Jurkat, Clone E6-1 (cell line): ENCODE measurements at regions not wholly inside any gene's neighbourhood (a gene's known extent, or its start where the extent isn't known, plus 50 kb on each side); places are given as distances from the start of the nearest gene placed in this dataset.
"Not testable (repeated sequence)": the region's sequence is repeated elsewhere in the genome, so short reads cannot be mapped to it uniquely, and the experiment has no call there.

ENCODE experiments used
- DNase-seq: peaks from one replicate; pipeline ENCODE4 v3.0.0-alpha.2; 2011; ENCODE audit warnings: low read depth, low spot score
- H3K4me3 ChIP-seq: 2 replicates; pipeline ENCODE4 v1.5.1; 2011; ENCODE audit warnings: mild to moderate bottlenecking, low read length, control low read depth, moderate library complexity

DNA sequence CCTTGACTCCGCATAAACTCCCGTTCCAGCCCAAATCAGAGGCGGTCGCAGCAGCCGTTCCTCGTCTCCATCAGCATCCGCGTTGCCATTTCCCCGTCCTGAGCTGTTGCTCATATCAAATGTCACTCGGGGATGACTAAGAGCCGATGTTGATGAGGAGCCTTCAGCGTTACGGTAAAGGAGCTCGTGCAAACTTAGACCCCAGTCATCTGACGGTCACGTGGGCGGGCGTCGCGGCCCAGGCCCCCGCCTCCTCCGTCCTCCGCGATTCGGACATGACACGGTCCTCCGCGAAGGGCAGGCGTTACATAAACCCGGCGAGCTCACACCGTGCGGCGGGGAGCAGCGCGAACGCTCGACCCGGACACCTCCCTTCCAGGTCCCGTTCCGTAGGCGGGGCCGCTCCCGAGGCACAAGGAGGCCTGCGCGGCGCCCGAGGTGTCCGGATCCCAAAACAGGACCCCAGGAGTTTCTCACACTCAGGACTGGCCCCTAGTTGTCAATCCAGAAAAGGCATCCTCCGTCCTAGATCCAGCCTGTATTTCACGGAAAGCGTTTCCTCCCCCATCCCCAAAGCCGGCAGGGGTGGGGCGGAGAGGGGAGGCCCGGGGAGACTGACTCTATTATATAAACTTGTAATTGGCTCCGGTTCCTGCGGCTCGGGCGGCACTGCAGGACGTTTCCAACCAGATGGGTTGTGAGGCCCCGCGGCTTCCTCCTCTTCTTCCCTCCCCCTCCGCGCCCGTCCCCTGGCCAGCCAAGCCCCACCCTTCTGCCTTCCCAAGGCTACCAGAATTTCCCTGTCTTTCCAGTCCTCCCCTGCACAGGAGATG is 100.0 kb upstream of the IGF1R start:
- no peak overlapping the region for H3K4me3 ChIP-seq
- no peak for DNase-seq

DNA sequence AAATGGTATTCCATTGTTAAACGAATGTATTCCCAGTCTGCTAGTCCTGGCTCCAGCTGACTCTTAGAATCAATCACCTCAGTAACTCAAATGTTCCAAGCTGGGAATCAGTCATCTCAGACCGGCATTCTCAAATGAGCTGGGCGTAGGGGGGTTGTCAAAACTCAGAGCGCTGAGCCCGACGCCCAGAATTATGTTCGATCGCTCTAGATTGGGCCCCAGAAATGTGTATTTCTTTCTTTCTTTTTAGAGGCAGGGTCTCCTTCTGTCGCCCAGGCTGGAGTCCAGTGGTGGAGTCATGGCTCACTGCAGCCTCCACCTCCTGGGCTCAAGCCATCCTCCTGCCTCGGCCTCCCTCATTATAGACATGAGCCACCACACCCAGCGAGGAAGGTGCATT is 99.3 kb upstream of the IGF1R start:
- no peak overlapping the region for H3K4me3 ChIP-seq
- DNase-seq: no peak

DNA sequence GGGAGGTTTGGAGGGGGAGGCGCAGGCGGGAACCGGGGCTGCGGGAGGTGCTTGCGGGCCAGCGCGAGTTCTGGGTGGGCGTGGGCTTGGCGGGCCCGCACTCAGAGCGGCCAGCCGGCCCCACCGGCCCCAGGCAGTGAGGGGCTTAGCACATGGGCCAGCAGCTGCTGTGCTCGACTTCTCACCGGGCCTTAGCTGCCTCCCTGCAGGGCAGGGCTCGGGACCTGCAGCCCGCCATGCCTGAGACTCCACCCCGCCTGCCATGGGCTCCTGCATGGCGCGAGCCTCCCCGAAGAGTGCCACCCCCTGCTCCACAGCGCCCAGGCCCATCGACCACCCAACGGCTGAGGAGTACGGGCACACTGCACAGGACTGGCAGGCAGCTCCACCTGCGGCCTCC is 98.6 kb upstream of the IGF1R start:
- no peak for DNase-seq
- H3K4me3 ChIP-seq: no peak overlapping the region

DNA sequence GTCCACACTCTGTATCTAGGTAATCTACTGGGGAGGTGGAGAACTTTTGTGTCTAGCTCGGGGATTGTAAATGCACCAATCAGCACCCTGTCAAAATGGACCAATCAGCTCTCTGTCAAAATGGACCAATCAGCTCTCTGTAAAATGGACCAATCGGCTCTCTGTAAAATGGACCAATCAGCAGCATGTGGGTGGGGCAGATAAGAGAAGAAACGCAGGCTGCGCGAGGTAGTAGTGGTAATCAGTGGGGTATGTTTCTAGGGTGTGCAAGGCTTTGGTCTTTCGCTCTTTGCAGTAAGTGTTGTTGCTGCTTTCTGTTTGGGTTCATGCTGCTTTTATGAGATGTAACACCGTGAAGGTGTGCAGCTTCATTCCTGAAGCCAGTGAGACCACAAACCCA is 98.0 kb upstream of the IGF1R start:
- H3K4me3 ChIP-seq, DNase-seq: not testable (repeated sequence)

DNA sequence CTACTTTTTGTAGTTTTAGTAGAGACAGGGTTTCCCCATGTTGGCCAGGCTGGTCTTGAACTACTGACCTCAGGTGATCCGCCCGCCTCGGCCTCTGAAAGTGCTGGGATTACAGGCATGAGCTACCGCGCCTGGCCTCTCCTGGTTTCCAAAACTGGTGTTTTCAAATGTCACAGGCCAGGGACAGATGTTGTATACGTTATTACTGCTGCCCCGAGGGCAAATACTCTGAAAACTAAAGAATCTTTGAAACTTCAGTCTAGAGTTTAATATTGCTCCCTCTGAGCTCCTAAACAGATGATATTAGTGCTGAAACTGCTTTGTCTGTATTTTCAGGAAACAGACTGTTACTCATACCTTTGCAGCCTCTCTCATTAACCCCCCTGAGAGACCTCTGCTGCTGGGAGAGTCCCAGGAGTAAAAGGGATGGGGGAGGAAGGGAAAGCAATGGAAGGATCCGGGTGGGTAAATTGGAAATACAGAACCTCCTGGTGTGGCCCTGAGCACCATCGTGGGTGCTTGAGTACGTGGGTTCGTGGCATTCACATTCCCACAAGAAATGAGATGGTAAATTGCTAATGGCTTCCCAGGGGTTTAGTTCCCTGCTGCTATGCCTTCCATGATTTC is 96.3 kb upstream of the IGF1R start:
- DNase-seq: no peak
- no peak overlapping the region for H3K4me3 ChIP-seq

DNA sequence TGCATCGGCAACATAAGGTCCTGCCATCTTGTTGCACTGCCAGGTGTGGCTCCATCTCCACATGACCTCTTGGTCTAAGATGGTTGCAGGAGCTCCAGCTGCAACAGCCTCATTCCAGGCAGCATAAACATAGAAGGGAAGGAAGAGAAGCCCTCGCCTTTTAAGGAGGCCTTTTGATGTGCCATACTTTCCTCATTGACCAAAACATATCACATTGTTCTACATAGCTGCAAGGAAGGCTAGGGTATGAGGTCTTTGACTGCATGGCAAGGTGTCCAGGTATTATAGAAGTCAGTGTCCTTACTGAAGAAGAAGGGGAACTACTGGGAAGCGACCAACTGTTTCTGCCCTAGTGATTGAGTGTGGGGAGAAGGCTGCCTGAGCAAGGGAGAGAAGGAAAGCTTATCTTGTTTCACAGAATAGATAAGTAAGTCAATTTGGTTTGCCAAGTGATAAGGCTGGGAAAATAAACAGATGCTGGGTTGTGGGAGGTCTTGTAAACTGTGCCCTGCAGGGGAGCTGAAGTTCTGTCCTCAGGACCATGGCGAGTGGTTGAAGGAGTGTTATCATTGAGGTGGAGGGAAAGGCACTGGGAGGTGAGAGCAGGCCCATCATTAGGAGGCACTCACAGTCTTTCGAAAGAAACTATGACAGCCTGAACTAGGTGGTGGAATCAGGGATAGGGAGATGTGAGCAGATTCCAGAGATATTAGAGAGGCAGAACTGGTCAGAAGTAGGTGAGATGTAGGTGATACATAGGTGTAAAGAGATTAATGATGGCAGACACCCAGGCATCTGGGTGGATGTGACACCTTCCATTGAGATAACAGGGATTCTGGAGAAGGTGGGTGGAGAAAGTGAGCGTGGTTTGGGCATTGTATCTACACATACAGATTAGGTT is 93.8 kb upstream of the IGF1R start:
- no peak overlapping the region for H3K4me3 ChIP-seq
- DNase-seq: no peak

DNA sequence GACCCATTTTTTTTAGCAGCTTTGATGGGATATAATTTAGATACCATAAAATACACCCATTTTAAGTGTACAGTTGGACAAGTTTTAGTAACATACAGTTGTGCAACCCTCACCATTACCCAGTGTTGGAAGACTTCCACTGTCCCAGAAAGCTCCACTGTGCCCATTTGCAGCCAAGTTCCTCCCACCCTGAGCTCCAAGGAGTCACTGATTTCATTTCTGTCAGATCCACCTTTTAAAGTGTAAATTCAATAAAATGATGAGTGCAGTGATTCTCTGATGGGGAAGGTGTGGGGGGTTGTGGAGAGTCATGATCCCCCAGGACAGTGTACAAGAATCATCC is 93.2 kb upstream of the IGF1R start:
- no peak for DNase-seq
- H3K4me3 ChIP-seq: no peak overlapping the region

DNA sequence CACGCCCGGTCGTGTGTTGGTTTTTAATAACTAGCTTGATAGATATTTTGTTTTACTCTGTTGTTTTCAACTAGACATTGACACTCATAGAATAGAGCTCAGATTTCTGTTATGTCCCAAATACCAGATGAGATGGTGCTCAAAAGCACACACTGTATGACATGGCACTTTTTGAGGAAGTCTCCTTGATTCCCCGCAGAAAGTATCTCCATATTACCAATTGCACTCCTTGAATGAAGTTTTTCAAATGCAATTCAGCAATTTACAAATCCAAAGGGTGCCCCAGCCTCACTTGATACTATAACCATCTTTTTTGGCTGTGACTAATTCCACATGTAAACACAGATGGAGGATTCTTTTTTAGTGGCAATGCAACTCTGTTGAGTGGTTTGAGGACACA is 92.0 kb upstream of the IGF1R start:
- H3K4me3 ChIP-seq: no peak overlapping the region
- DNase-seq: no peak

DNA sequence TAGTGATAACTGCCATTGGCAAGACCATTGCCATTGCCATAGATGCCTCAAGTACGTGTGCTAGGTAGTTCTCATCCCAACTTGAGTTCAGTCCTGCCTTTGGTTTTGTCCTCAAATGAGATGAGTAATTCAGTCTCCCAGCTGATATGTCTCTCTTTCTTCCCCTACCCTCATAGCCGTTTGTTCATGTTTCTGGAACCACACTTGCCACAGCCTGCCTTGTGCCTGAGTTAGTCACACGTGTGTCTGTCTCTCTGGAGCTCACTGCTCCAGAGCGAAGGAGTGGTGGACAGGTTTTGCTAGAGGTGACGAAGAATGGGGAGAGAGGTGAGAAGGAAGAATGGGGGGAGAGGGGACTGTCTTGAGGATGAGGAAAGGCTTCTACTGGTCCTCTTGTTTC is 88.0 kb upstream of the IGF1R start:
- no peak overlapping the region for H3K4me3 ChIP-seq
- DNase-seq: no peak

DNA sequence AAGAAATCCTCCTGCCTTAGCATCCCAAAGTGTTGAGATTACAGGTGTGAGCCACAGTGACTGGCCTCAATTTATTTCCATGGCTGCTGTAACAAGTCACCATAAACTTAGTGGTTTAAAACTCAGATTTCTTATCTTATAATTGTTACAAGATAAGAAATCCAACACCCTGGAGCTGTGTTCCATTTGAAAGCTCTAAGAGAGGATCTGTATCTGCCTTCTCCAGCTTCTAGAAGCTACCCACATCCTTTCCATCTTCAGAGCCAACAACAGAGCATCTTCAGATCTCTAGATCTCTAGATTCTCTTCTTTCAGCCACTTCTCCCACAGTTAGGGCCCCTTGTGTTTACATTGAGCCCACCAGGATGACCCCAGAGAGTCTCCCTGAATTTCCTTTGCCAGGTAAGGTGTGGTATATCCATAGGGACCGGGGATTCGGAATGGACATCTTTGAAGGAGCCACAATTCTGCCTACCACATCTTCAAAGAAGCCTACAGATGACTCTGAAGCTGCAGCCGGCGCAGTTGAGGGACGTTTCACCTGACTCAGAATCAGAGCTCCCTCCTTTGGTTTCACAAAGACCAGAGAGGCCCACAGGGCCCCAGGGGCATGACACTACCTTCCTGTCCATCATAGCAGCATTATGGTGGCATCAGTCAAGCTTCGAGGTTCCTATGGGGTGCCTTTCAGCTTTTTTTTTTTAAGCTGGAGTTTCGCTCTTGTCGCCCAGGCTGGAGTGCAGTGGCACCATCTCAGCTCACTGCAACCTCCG is 87.0 kb upstream of the IGF1R start:
- no peak overlapping the region for H3K4me3 ChIP-seq
- DNase-seq: peak; percentile 40

DNA sequence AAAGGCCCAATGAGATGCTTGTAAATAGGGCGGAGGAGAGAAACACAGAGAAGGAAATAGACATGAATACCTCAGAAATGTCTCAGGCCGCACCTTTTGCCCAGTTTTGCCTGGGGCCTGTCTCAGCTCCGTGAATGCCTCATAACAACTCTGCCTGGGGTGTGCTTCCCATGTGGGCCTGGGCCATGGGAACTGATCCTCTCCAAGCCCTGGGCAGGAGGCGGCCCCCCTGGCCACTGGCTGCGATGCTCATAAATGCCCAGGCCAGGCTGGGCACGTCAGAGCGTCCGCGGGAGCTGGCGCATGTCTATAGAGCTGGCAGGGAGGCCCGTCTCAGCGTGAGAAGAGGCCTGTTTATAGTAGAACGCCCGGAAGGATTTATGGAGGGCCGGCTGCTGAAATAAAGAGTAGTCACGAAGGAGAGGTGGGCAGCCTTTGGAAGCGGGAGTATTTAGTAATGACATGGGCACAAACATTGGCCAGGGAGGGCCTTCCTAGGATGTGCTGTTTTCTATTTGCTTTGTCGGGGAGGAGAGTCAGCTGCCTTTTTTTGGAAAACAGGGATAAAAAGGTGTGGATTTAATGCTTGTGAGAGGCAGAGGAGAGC is 85.9 kb upstream of the IGF1R start:
- DNase-seq: no peak
- H3K4me3 ChIP-seq: no peak overlapping the region

DNA sequence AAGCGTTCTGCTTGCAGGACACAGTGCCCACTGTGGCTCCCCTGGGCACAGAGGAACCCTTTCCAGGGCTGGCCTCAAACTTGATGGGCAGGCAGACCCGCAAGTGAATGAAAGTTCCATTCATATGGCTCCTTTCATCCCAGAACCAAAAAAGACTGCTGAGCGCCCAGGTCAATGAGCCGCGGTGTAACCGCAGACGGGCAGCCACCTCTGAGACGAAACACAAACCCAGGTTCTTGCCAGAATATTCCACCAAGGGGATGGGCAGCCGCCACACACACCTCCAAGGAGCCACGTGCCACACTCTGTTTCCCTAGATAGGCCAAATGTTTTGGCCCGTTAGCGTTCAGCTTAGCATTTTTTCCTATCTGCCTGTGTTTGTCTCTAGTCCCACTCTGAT is 82.8 kb upstream of the IGF1R start:
- H3K4me3 ChIP-seq: no peak overlapping the region
- DNase-seq: no peak

DNA sequence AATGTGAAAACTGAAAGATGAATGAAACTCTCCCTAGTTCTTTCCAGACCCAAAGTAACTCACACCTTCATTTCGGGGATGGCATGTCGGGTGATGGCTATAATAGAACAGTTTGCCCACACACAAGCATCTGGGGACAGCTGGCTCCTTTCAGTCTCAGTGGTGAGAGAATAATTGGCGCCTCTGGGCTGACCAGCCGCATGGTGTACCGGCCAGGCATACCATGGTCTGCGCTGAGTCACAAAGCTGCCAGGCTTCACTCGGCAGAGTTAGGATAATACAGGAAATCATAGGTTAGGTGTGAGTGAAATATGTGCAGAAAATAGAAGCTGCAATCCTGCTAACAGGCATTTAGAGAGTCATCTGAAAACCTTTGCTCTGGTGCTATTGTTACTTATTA is 80.4 kb upstream of the IGF1R start:
- no peak overlapping the region for H3K4me3 ChIP-seq
- no peak for DNase-seq

DNA sequence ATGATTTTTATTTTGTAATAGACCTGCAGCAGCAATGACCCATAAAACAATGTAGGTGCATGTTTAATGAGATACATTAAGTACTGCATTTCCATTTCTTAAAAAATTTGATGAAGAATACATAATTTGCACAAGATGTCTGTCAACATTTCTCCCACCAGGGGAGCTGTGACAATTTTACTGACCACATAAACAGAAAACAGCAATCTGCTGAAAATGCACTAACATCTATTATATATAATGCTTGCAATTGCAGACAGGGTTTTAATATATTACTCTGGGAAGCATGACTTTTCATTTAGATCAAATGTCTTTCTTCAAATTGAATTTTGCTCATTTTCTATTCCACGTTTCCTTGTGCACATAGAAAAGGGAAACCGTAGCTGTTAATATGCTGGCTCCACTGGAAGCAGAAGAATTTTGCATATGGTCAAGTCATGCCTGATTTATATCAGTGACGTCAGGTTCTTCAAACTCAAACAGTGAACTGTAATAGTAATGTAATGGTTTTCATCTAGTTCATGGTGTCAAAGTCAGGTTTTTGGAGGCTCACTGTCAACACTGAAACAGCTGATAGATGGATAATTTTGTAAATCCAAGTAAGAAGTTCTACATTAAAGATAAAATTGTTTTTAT is 79.8 kb upstream of the IGF1R start:
- no peak for DNase-seq
- H3K4me3 ChIP-seq: no peak overlapping the region

DNA sequence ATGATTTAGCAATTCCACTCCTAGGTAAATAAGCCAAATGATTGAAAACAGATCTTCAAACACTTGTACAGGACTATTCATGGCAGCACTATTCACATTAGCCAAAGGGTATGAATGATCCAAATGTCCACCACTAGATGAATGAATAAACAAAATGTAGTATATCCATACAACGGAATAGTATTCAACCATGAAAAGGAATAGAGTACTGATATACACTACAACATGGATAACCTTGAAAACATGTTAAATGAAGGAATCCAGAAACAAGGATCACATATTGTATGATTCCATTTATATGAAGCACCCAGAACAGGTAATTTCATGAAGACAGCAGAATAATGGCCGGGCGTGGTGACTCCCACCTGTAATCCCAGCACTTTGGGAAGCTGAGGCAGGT is 78.2 kb upstream of the IGF1R start:
- H3K4me3 ChIP-seq: no peak overlapping the region
- DNase-seq: no peak

DNA sequence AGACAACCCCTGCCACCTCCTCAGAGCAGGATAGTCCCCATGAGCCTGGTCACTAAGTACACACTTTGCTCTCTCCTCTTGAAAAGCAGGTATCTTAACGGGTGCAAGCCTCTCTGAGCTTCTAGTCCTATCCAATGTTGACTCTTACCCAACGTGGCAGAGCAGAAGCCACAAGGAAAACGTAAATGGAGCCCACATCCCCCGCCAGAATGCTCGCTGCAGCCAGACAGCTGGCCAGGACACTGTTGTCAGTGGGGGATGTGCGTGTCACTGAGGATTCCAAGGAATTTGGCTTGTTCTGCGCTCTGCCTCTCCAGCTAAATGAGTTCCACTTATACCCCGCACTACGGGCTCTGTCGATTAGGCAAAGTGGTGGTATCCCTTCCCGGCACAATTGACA is 67.8 kb upstream of the IGF1R start:
- no peak for DNase-seq
- no peak overlapping the region for H3K4me3 ChIP-seq

DNA sequence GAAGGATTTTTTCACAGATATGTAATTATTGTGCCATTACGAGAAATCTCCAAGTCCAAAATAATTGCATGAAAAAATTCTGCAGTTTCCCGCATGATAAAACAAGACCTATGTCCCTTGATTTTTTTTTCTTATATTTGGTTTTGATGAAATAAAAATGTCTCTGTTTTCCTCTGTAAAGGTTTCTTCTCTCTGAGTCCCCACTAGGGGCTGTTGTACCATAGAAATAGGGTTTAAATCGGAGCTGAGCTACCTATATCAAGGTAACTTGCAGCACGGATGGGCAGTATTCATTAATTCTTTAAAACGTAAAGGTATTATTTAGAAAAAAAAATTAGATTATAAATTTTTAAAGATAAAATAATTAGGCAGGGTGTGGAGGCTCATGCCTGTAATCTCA is 66.6 kb upstream of the IGF1R start:
- no peak for DNase-seq
- no peak overlapping the region for H3K4me3 ChIP-seq

DNA sequence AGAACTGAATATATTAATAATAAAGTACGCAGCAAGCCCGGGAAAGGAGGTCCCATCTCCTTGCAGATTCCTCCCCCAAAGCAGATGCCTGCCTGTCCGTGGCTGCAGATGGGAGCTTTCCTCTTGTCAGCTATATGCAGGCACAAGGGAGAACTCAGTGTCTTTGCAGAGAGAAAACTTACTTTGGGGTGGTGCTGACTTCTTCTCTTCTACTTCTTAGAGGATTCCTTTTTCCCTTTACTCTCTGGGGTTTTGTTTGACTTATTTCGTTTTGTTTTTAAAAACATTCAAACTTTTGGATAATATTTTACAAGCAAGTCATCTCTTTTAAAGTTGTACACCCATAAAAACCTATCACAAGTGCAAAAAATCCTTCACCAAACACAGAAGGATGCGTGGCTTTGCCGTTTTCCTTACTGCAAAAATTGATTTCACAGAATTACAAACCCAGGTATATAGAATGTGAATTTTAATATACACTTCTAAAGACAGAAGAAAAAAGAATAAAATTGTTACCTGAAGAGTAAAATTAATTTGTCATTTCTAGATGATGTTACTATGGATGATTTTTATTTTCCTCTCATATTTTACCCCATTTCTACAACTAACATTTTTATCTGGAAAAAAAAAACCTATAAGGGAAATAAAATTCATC is 65.3 kb upstream of the IGF1R start:
- H3K4me3 ChIP-seq: no peak overlapping the region
- no peak for DNase-seq
